ENCODE measurements at regions not wholly inside any gene's neighbourhood (a gene's known extent, or its start where the extent isn't known, plus 50 kb on each side); places are given as distances from the start of the nearest gene placed in this dataset.

DNA sequence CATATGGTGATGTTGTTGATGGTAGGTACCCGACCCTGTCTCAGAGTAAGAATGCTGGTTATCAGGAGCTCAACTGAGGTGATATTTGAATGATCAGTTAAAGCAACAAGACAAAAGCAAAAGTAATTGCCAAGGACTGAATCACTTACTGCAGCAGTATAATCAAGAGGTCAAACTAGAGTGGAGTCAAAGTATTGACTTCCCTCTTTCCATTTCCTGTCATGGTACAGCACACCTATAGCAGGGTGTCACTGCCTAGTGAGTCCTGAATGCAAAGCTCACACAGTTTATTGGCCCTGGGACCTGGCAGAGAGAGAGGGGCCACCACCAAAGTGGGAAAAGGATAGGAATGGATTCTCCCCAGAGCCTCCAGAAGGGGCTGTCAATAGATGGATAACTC is 886.1 kb upstream of the SORCS1 start:
- TF ChIP-seq, protein P1, sequence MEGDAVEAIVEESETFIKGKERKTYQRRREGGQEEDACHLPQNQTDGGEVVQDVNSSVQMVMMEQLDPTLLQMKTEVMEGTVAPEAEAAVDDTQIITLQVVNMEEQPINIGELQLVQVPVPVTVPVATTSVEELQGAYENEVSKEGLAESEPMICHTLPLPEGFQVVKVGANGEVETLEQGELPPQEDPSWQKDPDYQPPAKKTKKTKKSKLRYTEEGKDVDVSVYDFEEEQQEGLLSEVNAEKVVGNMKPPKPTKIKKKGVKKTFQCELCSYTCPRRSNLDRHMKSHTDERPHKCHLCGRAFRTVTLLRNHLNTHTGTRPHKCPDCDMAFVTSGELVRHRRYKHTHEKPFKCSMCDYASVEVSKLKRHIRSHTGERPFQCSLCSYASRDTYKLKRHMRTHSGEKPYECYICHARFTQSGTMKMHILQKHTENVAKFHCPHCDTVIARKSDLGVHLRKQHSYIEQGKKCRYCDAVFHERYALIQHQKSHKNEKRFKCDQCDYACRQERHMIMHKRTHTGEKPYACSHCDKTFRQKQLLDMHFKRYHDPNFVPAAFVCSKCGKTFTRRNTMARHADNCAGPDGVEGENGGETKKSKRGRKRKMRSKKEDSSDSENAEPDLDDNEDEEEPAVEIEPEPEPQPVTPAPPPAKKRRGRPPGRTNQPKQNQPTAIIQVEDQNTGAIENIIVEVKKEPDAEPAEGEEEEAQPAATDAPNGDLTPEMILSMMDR (IDR thresholded peaks at IDR 0.05) = no peak
- TF ChIP-seq EP300 (IDR thresholded peaks at IDR 0.05) = no peak
